H1 (cell line): ENCODE measurements at regions not wholly inside any gene's neighbourhood (a gene's known extent, or its start where the extent isn't known, plus 50 kb on each side); places are given as distances from the start of the nearest gene placed in this dataset.

Experiments used
- BACH1 ChIP-seq: IDR thresholded peaks from 2 replicates; pipeline ENCODE4 v1.6.1; 2012; ENCODE audit warnings: low read length, improper control_type of control experiment
- POLR2A ChIP-seq, 2 experiments: IDR thresholded peaks; 1 replicate in 1 of 2; 2 replicates in 1 of 2; pipeline ENCODE4 v1.6.1; 2011; ENCODE audit warnings: low read depth in 2 of 2, low read length in 2 of 2, mild to moderate bottlenecking in 2 of 2; ENCODE audit errors: control extremely low read depth in 1 of 2
- SP4 ChIP-seq: IDR thresholded peaks from 2 replicates; pipeline ENCODE4 v1.6.1; 2012; ENCODE audit warnings: low read length, inconsistent platforms
- SRF ChIP-seq: IDR thresholded peaks from 2 replicates; pipeline ENCODE4 v1.6.1; 2011; ENCODE audit warnings: mild to moderate bottlenecking, low read depth, low read length, moderate library complexity
- YY1 ChIP-seq: IDR thresholded peaks from 2 replicates; pipeline ENCODE4 v1.6.1; 2011; ENCODE audit warnings: low read depth, mild to moderate bottlenecking, low read length
- TF ChIP-seq, protein P1 (sequence below): fragments of 300-600 bp; sonication (generic); IDR thresholded peaks from 2 replicates; pipeline ENCODE4 v1.7.1; 2012; ENCODE audit warnings: low read length, moderate library complexity, mild to moderate bottlenecking, inconsistent platforms; ENCODE audit not compliant: insufficient replicate concordance

DNA sequence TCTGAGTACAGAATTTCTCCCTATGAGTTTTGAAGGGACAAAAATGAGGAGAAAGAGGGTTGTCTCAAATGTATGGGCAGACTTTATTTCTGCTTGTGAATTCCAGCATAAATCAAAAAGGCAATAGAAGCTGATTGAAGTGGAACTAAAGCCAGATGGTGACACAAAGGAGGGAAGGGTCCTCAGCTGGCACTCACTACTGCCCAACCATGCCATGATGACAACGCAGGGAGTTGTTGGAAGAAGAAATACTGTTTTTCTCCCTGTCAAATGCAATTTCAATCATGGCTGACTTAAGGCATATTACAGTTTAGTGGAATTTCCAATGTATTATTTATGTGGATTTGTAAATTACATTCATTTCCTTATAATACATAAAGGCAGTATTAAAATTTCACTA lies 805.8 kb downstream of the ADGRL2 start (continued):
- TF ChIP-seq, protein P1, sequence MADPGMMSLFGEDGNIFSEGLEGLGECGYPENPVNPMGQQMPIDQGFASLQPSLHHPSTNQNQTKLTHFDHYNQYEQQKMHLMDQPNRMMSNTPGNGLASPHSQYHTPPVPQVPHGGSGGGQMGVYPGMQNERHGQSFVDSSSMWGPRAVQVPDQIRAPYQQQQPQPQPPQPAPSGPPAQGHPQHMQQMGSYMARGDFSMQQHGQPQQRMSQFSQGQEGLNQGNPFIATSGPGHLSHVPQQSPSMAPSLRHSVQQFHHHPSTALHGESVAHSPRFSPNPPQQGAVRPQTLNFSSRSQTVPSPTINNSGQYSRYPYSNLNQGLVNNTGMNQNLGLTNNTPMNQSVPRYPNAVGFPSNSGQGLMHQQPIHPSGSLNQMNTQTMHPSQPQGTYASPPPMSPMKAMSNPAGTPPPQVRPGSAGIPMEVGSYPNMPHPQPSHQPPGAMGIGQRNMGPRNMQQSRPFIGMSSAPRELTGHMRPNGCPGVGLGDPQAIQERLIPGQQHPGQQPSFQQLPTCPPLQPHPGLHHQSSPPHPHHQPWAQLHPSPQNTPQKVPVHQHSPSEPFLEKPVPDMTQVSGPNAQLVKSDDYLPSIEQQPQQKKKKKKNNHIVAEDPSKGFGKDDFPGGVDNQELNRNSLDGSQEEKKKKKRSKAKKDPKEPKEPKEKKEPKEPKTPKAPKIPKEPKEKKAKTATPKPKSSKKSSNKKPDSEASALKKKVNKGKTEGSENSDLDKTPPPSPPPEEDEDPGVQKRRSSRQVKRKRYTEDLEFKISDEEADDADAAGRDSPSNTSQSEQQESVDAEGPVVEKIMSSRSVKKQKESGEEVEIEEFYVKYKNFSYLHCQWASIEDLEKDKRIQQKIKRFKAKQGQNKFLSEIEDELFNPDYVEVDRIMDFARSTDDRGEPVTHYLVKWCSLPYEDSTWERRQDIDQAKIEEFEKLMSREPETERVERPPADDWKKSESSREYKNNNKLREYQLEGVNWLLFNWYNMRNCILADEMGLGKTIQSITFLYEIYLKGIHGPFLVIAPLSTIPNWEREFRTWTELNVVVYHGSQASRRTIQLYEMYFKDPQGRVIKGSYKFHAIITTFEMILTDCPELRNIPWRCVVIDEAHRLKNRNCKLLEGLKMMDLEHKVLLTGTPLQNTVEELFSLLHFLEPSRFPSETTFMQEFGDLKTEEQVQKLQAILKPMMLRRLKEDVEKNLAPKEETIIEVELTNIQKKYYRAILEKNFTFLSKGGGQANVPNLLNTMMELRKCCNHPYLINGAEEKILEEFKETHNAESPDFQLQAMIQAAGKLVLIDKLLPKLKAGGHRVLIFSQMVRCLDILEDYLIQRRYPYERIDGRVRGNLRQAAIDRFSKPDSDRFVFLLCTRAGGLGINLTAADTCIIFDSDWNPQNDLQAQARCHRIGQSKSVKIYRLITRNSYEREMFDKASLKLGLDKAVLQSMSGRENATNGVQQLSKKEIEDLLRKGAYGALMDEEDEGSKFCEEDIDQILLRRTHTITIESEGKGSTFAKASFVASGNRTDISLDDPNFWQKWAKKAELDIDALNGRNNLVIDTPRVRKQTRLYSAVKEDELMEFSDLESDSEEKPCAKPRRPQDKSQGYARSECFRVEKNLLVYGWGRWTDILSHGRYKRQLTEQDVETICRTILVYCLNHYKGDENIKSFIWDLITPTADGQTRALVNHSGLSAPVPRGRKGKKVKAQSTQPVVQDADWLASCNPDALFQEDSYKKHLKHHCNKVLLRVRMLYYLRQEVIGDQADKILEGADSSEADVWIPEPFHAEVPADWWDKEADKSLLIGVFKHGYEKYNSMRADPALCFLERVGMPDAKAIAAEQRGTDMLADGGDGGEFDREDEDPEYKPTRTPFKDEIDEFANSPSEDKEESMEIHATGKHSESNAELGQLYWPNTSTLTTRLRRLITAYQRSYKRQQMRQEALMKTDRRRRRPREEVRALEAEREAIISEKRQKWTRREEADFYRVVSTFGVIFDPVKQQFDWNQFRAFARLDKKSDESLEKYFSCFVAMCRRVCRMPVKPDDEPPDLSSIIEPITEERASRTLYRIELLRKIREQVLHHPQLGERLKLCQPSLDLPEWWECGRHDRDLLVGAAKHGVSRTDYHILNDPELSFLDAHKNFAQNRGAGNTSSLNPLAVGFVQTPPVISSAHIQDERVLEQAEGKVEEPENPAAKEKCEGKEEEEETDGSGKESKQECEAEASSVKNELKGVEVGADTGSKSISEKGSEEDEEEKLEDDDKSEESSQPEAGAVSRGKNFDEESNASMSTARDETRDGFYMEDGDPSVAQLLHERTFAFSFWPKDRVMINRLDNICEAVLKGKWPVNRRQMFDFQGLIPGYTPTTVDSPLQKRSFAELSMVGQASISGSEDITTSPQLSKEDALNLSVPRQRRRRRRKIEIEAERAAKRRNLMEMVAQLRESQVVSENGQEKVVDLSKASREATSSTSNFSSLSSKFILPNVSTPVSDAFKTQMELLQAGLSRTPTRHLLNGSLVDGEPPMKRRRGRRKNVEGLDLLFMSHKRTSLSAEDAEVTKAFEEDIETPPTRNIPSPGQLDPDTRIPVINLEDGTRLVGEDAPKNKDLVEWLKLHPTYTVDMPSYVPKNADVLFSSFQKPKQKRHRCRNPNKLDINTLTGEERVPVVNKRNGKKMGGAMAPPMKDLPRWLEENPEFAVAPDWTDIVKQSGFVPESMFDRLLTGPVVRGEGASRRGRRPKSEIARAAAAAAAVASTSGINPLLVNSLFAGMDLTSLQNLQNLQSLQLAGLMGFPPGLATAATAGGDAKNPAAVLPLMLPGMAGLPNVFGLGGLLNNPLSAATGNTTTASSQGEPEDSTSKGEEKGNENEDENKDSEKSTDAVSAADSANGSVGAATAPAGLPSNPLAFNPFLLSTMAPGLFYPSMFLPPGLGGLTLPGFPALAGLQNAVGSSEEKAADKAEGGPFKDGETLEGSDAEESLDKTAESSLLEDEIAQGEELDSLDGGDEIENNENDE: no peak
- TF ChIP-seq SRF: no peak
- no peak for TF ChIP-seq BACH1
- no peak for TF ChIP-seq POLR2A (IDR thresholded peaks at IDR 0.05; ENCODE audit: control extremely low read depth in 1 of 2, low read depth in 2 of 2, low read length in 2 of 2)
- no peak for TF ChIP-seq YY1
- no peak for TF ChIP-seq SP4
